ENCODE measurements at regions not wholly inside any gene's neighbourhood (a gene's known extent, or its start where the extent isn't known, plus 50 kb on each side); places are given as distances from the start of the nearest gene placed in this dataset.
"Not testable (repeated sequence)": the region's sequence is repeated elsewhere in the genome, so short reads cannot be mapped to it uniquely, and the experiment has no call there.

GRCh38 chr2:95686056-95686825 is 94.4 kb downstream of the TRIM43 start:
- TF ChIP-seq, protein P1, sequence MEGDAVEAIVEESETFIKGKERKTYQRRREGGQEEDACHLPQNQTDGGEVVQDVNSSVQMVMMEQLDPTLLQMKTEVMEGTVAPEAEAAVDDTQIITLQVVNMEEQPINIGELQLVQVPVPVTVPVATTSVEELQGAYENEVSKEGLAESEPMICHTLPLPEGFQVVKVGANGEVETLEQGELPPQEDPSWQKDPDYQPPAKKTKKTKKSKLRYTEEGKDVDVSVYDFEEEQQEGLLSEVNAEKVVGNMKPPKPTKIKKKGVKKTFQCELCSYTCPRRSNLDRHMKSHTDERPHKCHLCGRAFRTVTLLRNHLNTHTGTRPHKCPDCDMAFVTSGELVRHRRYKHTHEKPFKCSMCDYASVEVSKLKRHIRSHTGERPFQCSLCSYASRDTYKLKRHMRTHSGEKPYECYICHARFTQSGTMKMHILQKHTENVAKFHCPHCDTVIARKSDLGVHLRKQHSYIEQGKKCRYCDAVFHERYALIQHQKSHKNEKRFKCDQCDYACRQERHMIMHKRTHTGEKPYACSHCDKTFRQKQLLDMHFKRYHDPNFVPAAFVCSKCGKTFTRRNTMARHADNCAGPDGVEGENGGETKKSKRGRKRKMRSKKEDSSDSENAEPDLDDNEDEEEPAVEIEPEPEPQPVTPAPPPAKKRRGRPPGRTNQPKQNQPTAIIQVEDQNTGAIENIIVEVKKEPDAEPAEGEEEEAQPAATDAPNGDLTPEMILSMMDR (IDR thresholded peaks at IDR 0.05) = not testable (repeated sequence)
- not testable (repeated sequence) for TF ChIP-seq POLR2AphosphoS5, POLR2A (IDR thresholded peaks at IDR 0.05)
